ENCODE measurements at regions not wholly inside any gene's neighbourhood (a gene's known extent, or its start where the extent isn't known, plus 50 kb on each side); places are given as distances from the start of the nearest gene placed in this dataset.

DNA sequence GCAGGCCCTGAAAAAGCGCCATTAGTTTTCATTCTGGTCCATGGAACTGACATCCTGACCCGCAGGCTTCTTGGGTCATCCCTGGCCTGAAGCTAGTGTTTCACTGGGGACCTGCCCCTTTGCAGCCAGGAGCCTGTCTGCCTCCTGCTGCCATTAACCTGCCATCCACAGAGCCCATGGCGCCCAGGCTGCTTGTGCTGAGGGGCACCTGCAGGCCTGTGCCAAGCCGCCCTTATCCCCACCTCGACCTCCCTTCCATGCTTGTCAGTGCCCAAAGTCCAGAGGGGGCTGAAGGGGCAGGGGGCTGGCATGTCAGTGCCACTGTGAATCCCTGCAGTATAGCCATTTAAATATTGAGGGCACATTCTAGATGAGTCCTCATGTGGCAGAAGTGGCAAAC, 207.6 kb upstream of the USP25 start:
- TF ChIP-seq, protein P1, sequence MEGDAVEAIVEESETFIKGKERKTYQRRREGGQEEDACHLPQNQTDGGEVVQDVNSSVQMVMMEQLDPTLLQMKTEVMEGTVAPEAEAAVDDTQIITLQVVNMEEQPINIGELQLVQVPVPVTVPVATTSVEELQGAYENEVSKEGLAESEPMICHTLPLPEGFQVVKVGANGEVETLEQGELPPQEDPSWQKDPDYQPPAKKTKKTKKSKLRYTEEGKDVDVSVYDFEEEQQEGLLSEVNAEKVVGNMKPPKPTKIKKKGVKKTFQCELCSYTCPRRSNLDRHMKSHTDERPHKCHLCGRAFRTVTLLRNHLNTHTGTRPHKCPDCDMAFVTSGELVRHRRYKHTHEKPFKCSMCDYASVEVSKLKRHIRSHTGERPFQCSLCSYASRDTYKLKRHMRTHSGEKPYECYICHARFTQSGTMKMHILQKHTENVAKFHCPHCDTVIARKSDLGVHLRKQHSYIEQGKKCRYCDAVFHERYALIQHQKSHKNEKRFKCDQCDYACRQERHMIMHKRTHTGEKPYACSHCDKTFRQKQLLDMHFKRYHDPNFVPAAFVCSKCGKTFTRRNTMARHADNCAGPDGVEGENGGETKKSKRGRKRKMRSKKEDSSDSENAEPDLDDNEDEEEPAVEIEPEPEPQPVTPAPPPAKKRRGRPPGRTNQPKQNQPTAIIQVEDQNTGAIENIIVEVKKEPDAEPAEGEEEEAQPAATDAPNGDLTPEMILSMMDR (conservative IDR thresholded peaks at IDR 0.05; ENCODE audit: low read depth, low read length) = no peak
- TF ChIP-seq EZH2phosphoT487 (IDR thresholded peaks at IDR 0.05; ENCODE audit: borderline replicate concordance, low read length) = no peak

Measured in PC-3 (cell line).